HepG2 (cell line): ENCODE measurements at regions not wholly inside any gene's neighbourhood (a gene's known extent, or its start where the extent isn't known, plus 50 kb on each side); places are given as distances from the start of the nearest gene placed in this dataset.

Experiments used
- ARNT ChIP-seq: fragments of 450-650 bp; IDR thresholded peaks from 2 replicates; pipeline ENCODE4 v1.6.1; 2017
- GABPA ChIP-seq, 2 experiments: IDR thresholded peaks; 2 replicates each; pipeline ENCODE4 v1.6.1; 2011 to 2016; ENCODE audit warnings: low read depth in 2 of 2, low read length in 1 of 2, missing biosample characterization in 1 of 2, missing genetic modification characterization in 1 of 2
- HMG20B ChIP-seq: conservative IDR thresholded peaks from 2 replicates; pipeline ENCODE4 v1.6.1; 2016; ENCODE audit warnings: missing genetic modification reagents, missing compliant biosample characterization
- MXI1 ChIP-seq: IDR thresholded peaks from 3 replicates; pipeline ENCODE4 v1.6.1; 2012; ENCODE audit warnings: low read depth, low read length, inconsistent platforms, borderline replicate concordance
- NCOA1 ChIP-seq: sonication (generic); formaldehyde crosslinking; IDR thresholded peaks from 2 replicates; pipeline ENCODE4 v1.9.0; 2021; ENCODE audit warnings: missing genetic modification reagents
- PHF20 ChIP-seq: sonication (generic); formaldehyde crosslinking; IDR thresholded peaks from 2 replicates; pipeline ENCODE4 v1.5.0; 2020; ENCODE audit warnings: mild to moderate bottlenecking, missing genetic modification reagents
- TOE1 ChIP-seq: sonication (generic); formaldehyde crosslinking; IDR thresholded peaks from 2 replicates; pipeline ENCODE4 v1.4.0; 2020; ENCODE audit warnings: mild to moderate bottlenecking, missing genetic modification reagents
- ZFP36L2 ChIP-seq: sonication (generic); formaldehyde crosslinking; IDR thresholded peaks from 2 replicates; pipeline ENCODE4 v1.4.0; 2020; ENCODE audit warnings: missing genetic modification reagents
- ZMAT3 ChIP-seq: sonication (generic); formaldehyde crosslinking; conservative IDR thresholded peaks from 2 replicates; pipeline ENCODE4 v1.7.0; 2021; ENCODE audit warnings: missing genetic modification reagents
- ZNF329 ChIP-seq: sonication (generic); formaldehyde crosslinking; IDR thresholded peaks from 2 replicates; pipeline ENCODE4 v1.9.0; 2021; ENCODE audit warnings: low read depth, mild to moderate bottlenecking, missing genetic modification reagents
- ZNF557 ChIP-seq: sonication (generic); formaldehyde crosslinking; IDR thresholded peaks from 2 replicates; pipeline ENCODE4 v1.4.0; 2020; ENCODE audit warnings: missing genetic modification reagents
- ZNF749 ChIP-seq: sonication (generic); formaldehyde crosslinking; IDR thresholded peaks from 2 replicates; pipeline ENCODE4 v1.8.0; 2022; ENCODE audit warnings: mild to moderate bottlenecking, missing genetic modification reagents, moderate library complexity, borderline replicate concordance
- ZSCAN21 ChIP-seq: sonication (generic); formaldehyde crosslinking; IDR thresholded peaks from 2 replicates; pipeline ENCODE4 v1.8.0; 2022; ENCODE audit warnings: mild to moderate bottlenecking, missing genetic modification reagents, moderate library complexity, borderline replicate concordance
- TF ChIP-seq, protein P1 (sequence below): sonication (generic); formaldehyde crosslinking; IDR thresholded peaks from 2 replicates; pipeline ENCODE4 v1.5.0; 2020; ENCODE audit warnings: missing genetic modification reagents, mild to moderate bottlenecking, borderline replicate concordance
- TF ChIP-seq, protein P2 (sequence below): sonication (generic); formaldehyde crosslinking; IDR thresholded peaks from 2 replicates; pipeline ENCODE4 v1.5.1; 2020; ENCODE audit warnings: mild to moderate bottlenecking, missing genetic modification reagents, borderline replicate concordance
- TF ChIP-seq, protein P3 (sequence below): sonication (generic); formaldehyde crosslinking; IDR thresholded peaks from 2 replicates; pipeline ENCODE4 v1.4.0; 2020; ENCODE audit warnings: missing genetic modification reagents, borderline replicate concordance
- TF ChIP-seq, protein P4 (sequence below): sonication (generic); formaldehyde crosslinking; IDR thresholded peaks from 2 replicates; pipeline ENCODE4 v1.8.1; 2023; ENCODE audit warnings: mild to moderate bottlenecking, moderate library complexity, missing genetic modification reagents
- TF ChIP-seq, protein P5 (sequence below): sonication (generic); formaldehyde crosslinking; IDR thresholded peaks from 2 replicates; pipeline ENCODE4 v1.4.0; 2020; ENCODE audit warnings: missing genetic modification reagents, borderline replicate concordance

DNA sequence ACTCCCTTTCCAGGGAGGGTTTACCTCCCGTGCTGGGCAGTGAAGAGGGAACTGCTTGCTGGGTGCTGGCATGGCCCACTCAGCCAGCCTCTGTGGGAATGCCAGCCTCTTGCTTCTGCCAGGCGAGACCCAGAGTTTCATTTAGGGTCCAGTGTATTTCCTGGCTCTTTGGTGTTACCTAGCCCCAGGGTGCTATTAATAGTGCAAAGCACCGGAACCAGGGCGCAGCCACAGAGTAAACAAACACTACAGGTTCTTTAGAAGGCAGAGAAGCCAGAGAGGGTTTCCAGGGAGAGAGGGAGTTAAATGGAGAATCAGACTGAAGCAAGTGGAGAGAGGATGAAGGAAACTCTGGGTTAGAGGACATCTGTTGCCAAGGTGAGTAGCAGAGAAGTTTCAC is 74.9 kb upstream of the SPATA13 start (continued):
- TF ChIP-seq HMG20B (CRISPR knock-in tag) (no peak), ARNT (no peak), ZNF329 (no peak), NCOA1 (CRISPR knock-in tag) (no peak), PHF20 (CRISPR knock-in tag) (no peak), MXI1 (no peak), ZNF557 (CRISPR knock-in tag) (no peak), ZSCAN21 (no peak), ZFP36L2 (no peak), TOE1 (CRISPR knock-in tag) (no peak), ZNF749 (CRISPR knock-in tag) (no peak), GABPA (IDR thresholded peaks at IDR 0.05; ENCODE audit: low read depth, low read length) (no peak), GABPA (CRISPR knock-in tag; IDR thresholded peaks at IDR 0.05; ENCODE audit: low read depth) (peak; percentile 43; the same call in 1 of the 2 replicates), ZMAT3 (no peak)
- TF ChIP-seq, protein P1, sequence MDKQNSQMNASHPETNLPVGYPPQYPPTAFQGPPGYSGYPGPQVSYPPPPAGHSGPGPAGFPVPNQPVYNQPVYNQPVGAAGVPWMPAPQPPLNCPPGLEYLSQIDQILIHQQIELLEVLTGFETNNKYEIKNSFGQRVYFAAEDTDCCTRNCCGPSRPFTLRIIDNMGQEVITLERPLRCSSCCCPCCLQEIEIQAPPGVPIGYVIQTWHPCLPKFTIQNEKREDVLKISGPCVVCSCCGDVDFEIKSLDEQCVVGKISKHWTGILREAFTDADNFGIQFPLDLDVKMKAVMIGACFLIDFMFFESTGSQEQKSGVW (CRISPR knock-in tag) = no peak
- TF ChIP-seq, protein P2, sequence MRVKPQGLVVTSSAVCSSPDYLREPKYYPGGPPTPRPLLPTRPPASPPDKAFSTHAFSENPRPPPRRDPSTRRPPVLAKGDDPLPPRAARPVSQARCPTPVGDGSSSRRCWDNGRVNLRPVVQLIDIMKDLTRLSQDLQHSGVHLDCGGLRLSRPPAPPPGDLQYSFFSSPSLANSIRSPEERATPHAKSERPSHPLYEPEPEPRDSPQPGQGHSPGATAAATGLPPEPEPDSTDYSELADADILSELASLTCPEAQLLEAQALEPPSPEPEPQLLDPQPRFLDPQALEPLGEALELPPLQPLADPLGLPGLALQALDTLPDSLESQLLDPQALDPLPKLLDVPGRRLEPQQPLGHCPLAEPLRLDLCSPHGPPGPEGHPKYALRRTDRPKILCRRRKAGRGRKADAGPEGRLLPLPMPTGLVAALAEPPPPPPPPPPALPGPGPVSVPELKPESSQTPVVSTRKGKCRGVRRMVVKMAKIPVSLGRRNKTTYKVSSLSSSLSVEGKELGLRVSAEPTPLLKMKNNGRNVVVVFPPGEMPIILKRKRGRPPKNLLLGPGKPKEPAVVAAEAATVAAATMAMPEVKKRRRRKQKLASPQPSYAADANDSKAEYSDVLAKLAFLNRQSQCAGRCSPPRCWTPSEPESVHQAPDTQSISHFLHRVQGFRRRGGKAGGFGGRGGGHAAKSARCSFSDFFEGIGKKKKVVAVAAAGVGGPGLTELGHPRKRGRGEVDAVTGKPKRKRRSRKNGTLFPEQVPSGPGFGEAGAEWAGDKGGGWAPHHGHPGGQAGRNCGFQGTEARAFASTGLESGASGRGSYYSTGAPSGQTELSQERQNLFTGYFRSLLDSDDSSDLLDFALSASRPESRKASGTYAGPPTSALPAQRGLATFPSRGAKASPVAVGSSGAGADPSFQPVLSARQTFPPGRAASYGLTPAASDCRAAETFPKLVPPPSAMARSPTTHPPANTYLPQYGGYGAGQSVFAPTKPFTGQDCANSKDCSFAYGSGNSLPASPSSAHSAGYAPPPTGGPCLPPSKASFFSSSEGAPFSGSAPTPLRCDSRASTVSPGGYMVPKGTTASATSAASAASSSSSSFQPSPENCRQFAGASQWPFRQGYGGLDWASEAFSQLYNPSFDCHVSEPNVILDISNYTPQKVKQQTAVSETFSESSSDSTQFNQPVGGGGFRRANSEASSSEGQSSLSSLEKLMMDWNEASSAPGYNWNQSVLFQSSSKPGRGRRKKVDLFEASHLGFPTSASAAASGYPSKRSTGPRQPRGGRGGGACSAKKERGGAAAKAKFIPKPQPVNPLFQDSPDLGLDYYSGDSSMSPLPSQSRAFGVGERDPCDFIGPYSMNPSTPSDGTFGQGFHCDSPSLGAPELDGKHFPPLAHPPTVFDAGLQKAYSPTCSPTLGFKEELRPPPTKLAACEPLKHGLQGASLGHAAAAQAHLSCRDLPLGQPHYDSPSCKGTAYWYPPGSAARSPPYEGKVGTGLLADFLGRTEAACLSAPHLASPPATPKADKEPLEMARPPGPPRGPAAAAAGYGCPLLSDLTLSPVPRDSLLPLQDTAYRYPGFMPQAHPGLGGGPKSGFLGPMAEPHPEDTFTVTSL (CRISPR knock-in tag) = peak; percentile 34; the same call in 1 of the 2 replicates
- TF ChIP-seq, protein P3, sequence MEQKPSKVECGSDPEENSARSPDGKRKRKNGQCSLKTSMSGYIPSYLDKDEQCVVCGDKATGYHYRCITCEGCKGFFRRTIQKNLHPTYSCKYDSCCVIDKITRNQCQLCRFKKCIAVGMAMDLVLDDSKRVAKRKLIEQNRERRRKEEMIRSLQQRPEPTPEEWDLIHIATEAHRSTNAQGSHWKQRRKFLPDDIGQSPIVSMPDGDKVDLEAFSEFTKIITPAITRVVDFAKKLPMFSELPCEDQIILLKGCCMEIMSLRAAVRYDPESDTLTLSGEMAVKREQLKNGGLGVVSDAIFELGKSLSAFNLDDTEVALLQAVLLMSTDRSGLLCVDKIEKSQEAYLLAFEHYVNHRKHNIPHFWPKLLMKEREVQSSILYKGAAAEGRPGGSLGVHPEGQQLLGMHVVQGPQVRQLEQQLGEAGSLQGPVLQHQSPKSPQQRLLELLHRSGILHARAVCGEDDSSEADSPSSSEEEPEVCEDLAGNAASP = no peak
- TF ChIP-seq, protein P4, sequence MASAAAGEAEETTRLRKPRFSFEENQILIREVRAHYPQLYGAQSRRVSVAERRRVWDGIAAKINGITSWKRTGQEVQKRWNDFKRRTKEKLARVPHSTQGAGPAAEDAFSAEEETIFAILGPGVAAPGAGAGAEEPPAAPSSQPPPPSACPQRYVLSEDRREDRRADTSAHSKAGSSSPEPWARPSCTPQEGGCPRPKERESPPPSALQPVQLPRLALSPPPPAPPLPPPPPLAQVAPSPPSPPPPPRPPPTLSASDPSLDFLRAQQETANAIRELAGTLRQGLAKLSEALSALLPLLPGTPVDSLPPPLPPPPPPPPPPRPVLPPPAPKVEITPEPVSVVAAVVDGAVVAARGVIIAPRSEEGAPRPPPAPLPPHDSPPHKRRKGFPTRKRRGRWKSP (CRISPR knock-in tag) = 0 out of 2 replicates have a peak, but pooled peaks have one; percentile 19
- TF ChIP-seq, protein P5, sequence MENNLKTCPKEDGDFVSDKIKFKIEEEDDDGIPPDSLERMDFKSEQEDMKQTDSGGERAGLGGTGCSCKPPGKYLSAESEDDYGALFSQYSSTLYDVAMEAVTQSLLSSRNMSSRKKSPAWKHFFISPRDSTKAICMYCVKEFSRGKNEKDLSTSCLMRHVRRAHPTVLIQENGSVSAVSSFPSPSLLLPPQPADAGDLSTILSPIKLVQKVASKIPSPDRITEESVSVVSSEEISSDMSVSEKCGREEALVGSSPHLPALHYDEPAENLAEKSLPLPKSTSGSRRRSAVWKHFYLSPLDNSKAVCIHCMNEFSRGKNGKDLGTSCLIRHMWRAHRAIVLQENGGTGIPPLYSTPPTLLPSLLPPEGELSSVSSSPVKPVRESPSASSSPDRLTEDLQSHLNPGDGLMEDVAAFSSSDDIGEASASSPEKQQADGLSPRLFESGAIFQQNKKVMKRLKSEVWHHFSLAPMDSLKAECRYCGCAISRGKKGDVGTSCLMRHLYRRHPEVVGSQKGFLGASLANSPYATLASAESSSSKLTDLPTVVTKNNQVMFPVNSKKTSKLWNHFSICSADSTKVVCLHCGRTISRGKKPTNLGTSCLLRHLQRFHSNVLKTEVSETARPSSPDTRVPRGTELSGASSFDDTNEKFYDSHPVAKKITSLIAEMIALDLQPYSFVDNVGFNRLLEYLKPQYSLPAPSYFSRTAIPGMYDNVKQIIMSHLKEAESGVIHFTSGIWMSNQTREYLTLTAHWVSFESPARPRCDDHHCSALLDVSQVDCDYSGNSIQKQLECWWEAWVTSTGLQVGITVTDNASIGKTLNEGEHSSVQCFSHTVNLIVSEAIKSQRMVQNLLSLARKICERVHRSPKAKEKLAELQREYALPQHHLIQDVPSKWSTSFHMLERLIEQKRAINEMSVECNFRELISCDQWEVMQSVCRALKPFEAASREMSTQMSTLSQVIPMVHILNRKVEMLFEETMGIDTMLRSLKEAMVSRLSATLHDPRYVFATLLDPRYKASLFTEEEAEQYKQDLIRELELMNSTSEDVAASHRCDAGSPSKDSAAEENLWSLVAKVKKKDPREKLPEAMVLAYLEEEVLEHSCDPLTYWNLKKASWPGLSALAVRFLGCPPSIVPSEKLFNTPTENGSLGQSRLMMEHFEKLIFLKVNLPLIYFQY = peak; percentile 19; the same call in 1 of the 2 replicates
